ENCODE measurements at regions not wholly inside any gene's neighbourhood (a gene's known extent, or its start where the extent isn't known, plus 50 kb on each side); places are given as distances from the start of the nearest gene placed in this dataset.

GRCh38 chr2:22879009-22879863, 505.7 kb upstream of the KLHL29 start:
- H3K4me2 ChIP-seq (ENCODE audit: low read depth, low read length): no peak overlapping the region
- peaks cover 74% of the 10 kb centered on the region for H3K9me3 ChIP-seq (ENCODE audit: low read length)
- BruUV-seq (replicated peaks): no TSS peak
- H3K9ac ChIP-seq (ENCODE audit: insufficient read depth, low read depth, low read length): no peak overlapping the region
- ATAC-seq (no peak), FAIRE-seq (no peak), DNase-seq (ENCODE audit: low spot score) (no peak)
- H3K36me3 ChIP-seq (replicated peaks in 1 of 2; ENCODE audit: control insufficient read depth in 1 of 2, insufficient read depth in 2 of 2, low read length in 2 of 2): no peaks in the 10 kb centered on the region
- no peaks in the 10 kb centered on the region for H4K20me1 ChIP-seq (ENCODE audit: insufficient read depth, low read length)
- no peaks in the 10 kb centered on the region for H3K27me3 ChIP-seq (ENCODE audit: control insufficient read depth in 1 of 2, insufficient read depth in 2 of 2, low read length in 2 of 2)
- ChIA-PET CTCF (ENCODE audit: low intra/inter-chr PET ratio, low total read pairs) (no interaction called here), POLR2A (no interaction called here)
- no peaks in the 10 kb centered on the region for H3K4me1 ChIP-seq (ENCODE audit: insufficient read depth, low read length)
- in situ Hi-C loops (cut with HindIII; ENCODE audit: extremely low pct_ligation_motif_present, low pct_unique_long_range_greater_than_20kb) (no loop called here), intact Hi-C loops (cut with micrococcal nuclease; ENCODE audit: unreplicated experiment) (no loop called here)
- no peak overlapping the region for H3K4me3 ChIP-seq (replicated peaks in 1 of 3; ENCODE audit: insufficient read depth in 1 of 3, low read depth in 2 of 3, low read length in 3 of 3)
- no peak for TF ChIP-seq SMAD9 (CRISPR knock-in tag; IDR thresholded peaks at IDR 0.05)
- TF ChIP-seq HNRNPLL (IDR thresholded peaks at IDR 0.05; ENCODE audit: low read depth, low read length, poor library complexity, severe bottlenecking): no peak
- no peak for TF ChIP-seq MYPOP (CRISPR knock-in tag; IDR thresholded peaks at IDR 0.05)
- no peak for TF ChIP-seq HIVEP1 (CRISPR knock-in tag; IDR thresholded peaks at IDR 0.05)
- TF ChIP-seq GZF1 (CRISPR knock-in tag; IDR thresholded peaks at IDR 0.05): no peak
- TF ChIP-seq ZNF563 (CRISPR knock-in tag; IDR thresholded peaks at IDR 0.05): no peak
- TF ChIP-seq ZNF101 (CRISPR knock-in tag; IDR thresholded peaks at IDR 0.05; ENCODE audit: borderline replicate concordance, low read depth): no peak
- TF ChIP-seq NR3C1 (CRISPR knock-in tag; IDR thresholded peaks at IDR 0.05): no peak
- TF ChIP-seq POLR2AphosphoS5 (IDR thresholded peaks at IDR 0.05; ENCODE audit: low read depth, low read length): no peak
- WGBS (ENCODE audit: low lambda C conversion rate): 12% methylated on average over 13 of the region's 13 CpGs
- H3K27ac ChIP-seq (ENCODE audit: extremely low read length, insufficient read depth, low read length): no peak overlapping the region
- H3K79me2 ChIP-seq (ENCODE audit: insufficient read depth, low read length): no peaks in the 10 kb centered on the region
- H2AFZ ChIP-seq (ENCODE audit: low read length): no peak overlapping the region

All from HepG2 (cell line).